Choroid plexus epithelial cell (primary cell): ENCODE measurements at regions not wholly inside any gene's neighbourhood (a gene's known extent, or its start where the extent isn't known, plus 50 kb on each side); places are given as distances from the start of the nearest gene placed in this dataset.

Experiments
- DNase-seq: peaks from one replicate; pipeline ENCODE4 v3.0.0-alpha.2; 2010; ENCODE audit warnings: low read depth
- H3K4me3 ChIP-seq: 2 replicates; pipeline ENCODE4 v1.5.1; 2011; ENCODE audit warnings: low read depth, mild to moderate bottlenecking, control low read depth, low read length, moderate library complexity
- CTCF ChIP-seq: conservative IDR thresholded peaks from 2 replicates; pipeline ENCODE4 v1.5.1; 2011; ENCODE audit warnings: low read depth, mild to moderate bottlenecking, control low read depth, inconsistent platforms, low read length, moderate library complexity

GRCh38 chr4:125770814-125771398 lies 456.2 kb downstream of the FAT4 start:
- TF ChIP-seq CTCF, result no peak
- H3K4me3 ChIP-seq, result no peak overlapping the region
- no peak for DNase-seq

GRCh38 chr4:125772680-125773079 lies 457.9 kb downstream of the FAT4 start:
- no peak for TF ChIP-seq CTCF
- no peak overlapping the region for H3K4me3 ChIP-seq
- no peak for DNase-seq

GRCh38 chr4:125773502-125773901 lies 458.7 kb downstream of the FAT4 start:
- DNase-seq, result no peak
- no peak for TF ChIP-seq CTCF
- no peak overlapping the region for H3K4me3 ChIP-seq

GRCh38 chr4:125773931-125774330 lies 459.2 kb downstream of the FAT4 start:
- TF ChIP-seq CTCF, result no peak
- no peak overlapping the region for H3K4me3 ChIP-seq
- DNase-seq, result no peak

GRCh38 chr4:125776146-125776545 lies 461.4 kb downstream of the FAT4 start:
- TF ChIP-seq CTCF, result no peak
- DNase-seq, result no peak
- no peak overlapping the region for H3K4me3 ChIP-seq

GRCh38 chr4:125780164-125780563 lies 465.4 kb downstream of the FAT4 start:
- no peak overlapping the region for H3K4me3 ChIP-seq
- DNase-seq, result peak; percentile 38
- TF ChIP-seq CTCF, result no peak

- DNase-seq, result no peak
- no peak for TF ChIP-seq CTCF
- no peak overlapping the region for H3K4me3 ChIP-seq
These were observed 466.0 kb downstream of the FAT4 start for GRCh38 chr4:125780747-125781146.
